NCI-H446 treated with DMSO at 0.1 percent for 48 hours (cell line): ENCODE measurements at regions not wholly inside any gene's neighbourhood (a gene's known extent, or its start where the extent isn't known, plus 50 kb on each side); places are given as distances from the start of the nearest gene placed in this dataset.

Source experiments
- DNase-seq: peaks from one replicate; lab custom pipeline; 2025; lab: John Stamatoyannopoulos, UW

DNA sequence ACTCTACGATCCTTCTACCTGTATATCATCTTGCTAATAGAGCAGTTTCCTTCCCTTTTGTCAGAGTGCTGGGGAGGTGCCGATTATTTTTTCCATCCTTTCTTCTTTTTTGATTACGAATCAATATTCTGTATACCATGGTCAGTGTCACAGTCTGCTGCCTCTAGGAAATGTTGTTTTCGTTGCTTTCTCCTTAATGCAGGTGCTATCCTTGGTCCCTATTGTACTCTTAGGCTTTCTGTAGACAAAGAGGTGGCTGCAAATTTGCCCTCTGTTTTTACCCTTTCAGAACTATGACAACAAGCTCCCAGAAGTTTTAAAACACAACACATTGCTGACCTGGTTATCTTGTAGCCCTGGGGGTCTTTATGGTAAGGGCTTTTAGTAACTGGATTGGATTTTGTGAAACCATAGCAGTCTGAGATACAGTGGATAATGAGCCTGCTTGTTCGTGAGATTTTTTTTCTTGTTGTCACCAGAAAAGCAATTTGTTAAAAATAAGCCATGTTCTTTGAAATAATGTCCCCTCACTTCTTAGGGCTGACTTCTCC, 430.3 kb upstream of the TPM1 start:
- no peak for DNase-seq

GRCh38 chr15:62612771-62613170, 429.8 kb upstream of the TPM1 start:
- no peak for DNase-seq

DNA sequence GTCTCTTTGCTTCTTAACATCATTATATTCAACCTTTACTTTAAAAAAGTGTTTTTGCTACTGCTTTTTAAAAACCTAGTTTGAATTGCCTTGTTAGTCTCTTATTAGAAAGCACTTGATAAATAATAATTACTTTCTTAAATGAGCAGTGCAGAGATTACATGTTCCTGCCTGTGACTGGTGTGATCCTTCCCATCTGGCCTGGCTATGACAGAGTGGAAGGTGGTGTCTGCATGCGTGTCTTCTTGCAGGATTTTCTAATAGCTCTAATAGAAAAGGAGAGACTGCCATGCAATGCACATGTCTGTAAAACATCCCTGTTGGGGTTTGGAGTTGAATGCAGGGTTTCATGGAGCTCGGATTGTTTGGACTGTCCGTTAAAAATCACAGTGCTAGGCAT, 425.8 kb upstream of the TPM1 start:
- DNase-seq, result no peak

DNA sequence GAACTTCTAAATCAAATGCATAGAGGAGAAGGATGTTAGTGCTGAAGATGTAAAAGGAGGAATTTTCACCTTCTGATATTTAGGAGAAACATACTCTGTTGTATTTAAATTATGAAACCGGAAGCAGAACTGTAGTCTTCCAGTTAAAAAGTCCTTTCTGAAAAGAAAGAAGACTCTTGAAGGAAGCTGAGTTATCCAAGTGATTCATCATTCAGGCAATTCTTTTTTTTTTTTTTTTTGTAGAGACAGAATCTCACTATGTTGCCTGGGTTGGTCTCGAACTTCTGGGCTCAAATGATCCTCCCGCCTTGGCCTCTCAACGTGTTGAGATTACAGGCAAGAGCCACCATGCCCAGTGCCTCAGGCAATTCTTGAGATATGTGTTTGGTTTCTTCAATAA, 424.8 kb upstream of the TPM1 start:
- no peak for DNase-seq

- no peak for DNase-seq
Measured at GRCh38 chr15:62618432-62618831, 424.1 kb upstream of the TPM1 start.

DNA sequence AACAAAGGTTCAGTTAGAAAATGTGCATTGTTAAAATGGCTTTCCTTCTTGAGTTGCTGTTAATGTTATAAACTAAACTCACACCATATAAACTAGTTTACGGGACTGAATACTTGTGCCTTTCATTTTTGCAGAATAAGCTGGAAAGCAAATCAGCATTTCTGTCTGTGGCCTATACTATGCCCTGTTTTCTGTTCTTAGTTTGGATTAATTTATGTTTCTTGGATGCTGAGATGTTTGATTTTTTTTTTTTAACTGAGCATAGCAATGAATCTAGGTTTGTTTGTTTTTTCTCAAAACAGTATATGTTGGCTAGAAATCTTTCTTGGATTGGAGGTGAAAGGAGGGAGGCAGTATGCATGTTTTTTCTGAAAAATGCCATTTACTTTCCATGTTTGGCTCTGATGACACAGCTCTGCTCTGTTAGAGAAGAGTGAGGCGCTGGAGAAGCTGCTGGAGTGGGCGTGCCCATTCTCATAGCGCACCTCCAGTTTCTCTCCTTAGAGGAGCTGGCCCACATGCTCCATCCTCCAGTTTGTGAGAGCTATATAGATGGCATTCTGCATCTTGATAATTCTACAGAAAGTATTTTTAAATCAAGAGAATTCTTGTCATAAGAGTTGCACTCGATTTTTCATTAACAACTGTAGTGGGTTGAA, 423.6 kb upstream of the TPM1 start:
- DNase-seq, result no peak

DNA sequence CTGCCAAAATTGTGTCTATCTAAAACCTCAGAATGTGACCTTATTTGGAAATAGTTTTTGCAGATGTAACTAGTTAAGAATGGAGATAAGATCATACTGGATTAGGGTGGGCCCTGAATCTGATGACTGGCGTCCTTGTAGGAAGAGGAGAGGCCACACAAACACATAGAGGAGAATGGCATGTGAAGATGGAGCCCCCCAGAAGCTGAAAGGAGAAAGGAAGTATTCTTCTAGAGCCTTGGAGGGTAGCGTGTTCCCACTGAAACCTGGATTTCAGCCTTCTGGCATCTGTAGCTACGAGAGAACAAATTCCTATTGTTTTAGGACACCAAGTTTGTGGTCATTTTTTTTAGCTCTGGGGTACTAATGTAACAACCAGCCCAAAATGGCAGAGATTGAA, 423.0 kb upstream of the TPM1 start:
- no peak for DNase-seq

GRCh38 chr15:62622775-62623174, 419.8 kb upstream of the TPM1 start:
- no peak for DNase-seq

GRCh38 chr15:62624547-62625378, 417.8 kb upstream of the TPM1 start:
- DNase-seq, result no peak

- no peak for DNase-seq
Measured at GRCh38 chr15:62625429-62626033, 417.0 kb upstream of the TPM1 start.

DNA sequence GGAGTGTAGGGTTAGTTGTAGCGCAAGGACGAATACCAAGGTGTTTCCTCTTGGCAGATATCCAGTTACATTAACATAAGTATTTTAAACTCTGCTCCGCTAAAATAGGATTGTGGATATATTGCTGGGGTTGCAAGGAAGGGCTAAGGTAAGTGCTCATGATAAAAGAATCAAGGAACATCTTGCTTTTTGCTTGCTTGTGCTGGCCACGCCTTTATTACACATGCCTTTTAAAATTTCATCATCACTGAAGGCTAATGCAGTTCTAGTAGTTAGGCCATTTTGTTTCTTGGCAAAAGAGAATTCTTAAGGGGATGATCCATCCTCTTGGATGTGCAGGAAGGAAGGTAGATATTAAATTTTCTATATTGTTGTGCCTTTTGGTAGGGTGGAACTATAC, 415.6 kb upstream of the TPM1 start:
- DNase-seq, result no peak

DNA sequence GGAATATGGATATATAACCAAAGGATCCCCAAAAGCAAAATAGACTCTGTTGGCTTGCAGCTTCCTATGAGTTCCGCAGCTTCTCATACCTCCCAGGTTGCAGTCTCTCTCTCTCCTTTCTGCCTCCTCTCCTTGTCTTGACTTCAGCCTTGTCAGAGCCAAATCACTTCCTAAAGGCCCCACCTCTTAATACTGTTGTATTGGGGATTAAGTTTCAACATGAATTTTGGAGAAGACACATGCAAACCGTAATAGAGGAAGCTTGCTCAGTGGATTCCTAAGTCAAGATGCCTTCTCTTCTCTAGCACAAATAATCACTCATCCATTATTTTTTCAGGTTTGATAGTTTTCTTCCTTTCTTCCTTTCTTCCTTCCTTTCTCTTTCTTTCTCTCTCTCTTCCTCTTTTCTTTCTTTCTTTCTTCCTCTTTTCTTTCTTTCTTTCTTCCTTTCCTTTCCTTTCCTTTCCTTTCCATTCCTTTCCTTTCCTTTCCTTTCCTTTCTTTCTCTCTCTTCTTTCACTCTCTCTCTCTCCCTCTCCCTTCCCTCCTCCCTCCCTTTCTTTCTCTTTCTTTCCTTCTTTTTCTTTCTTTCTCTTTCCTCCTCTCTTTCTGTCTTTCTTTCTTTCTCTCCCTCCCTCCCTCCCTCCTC, 411.3 kb upstream of the TPM1 start:
- DNase-seq, result no peak

DNA sequence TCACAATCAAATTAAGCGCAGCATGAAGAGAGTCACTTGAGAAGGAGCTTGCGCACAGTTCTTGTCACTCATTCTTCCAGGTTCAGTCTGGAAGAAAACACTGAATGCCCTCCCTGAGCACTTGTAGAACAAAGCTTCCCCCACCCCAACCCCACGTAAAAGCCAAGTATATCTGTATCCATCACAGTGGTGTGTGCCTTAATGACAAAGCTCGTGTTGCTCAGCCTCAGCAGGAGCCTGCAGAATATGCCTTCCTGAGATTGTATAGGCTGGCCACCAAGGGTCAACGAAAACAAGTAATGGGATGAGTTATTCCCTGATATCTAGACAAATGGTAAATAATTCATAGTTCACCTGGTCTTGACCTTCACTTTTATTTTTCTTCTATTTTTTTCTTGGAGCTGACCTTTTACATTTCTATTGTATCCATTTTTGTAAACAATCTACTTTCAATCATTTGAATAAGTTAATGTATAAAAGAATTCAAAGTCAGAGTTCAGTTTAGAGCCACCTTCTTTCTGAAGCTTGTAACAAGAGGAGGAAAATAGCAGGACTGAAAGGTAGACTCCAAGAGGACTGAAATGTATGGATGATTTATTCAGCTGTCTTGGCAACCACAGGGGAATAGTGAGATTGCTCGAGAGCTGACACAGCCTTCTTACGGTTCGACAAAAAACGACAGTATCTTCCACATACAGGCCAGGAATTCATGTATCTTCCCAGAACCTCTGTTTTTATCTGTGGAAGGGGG, 405.5 kb upstream of the TPM1 start:
- no peak for DNase-seq

DNA sequence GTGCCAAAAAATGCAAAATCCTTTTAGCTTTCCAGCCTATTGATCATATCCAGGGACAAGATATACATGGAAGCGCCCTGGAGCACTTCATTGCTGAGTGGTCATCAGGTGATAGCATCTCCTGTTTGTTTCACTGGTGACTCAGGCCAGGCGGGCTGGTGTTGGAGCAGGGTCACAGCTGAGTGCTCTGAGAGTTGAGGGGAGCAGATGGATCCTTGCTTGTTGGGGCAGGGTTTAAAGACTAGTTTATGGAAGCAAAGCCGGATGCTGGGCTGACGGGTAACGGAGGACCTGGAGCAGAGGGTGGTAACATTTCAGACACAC, 405.0 kb upstream of the TPM1 start:
- DNase-seq, result no peak

GRCh38 chr15:62637950-62638619, 404.5 kb upstream of the TPM1 start:
- no peak for DNase-seq

DNA sequence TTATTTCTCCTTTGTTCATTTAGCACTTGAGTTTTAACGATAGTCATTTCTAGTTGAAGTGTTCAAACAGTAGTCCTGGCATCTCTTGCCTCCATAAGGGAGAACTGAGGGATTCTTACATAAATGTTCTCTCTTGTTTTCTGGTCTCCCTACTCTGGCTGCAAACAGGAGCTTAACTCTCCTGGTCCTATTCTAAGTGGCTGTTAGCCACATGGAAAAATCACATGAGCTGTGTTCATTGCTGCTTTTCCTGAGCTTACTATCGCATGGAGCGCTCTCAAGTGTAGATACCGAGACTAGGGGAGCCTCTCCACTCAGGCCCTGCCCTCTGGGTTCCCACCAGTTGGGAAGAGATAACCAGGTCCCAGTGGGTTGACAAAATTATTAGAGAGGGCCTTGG, 403.1 kb upstream of the TPM1 start:
- DNase-seq, result no peak

GRCh38 chr15:62639906-62640605, 402.5 kb upstream of the TPM1 start:
- no peak for DNase-seq

GRCh38 chr15:62641825-62642224, 400.7 kb upstream of the TPM1 start:
- no peak for DNase-seq

DNA sequence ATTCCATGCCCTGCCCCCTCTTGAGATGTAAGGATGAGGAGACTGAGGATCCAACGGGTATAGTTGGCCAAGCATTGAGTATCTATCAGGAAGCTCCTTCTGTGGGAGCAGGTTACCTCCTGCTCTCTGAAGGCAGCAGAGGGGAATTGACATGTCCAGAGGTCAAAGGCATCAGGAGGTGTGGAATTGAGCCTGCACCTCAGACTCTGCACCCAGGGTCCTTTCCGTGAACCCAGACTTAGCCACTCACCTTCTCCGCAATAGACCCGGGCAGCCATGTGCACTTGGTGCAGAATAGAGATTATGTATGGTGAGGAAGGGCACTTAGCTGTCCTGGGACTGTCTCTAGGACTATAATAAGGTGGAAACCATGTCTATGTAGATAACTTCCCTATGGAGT, 399.0 kb upstream of the TPM1 start:
- no peak for DNase-seq

DNA sequence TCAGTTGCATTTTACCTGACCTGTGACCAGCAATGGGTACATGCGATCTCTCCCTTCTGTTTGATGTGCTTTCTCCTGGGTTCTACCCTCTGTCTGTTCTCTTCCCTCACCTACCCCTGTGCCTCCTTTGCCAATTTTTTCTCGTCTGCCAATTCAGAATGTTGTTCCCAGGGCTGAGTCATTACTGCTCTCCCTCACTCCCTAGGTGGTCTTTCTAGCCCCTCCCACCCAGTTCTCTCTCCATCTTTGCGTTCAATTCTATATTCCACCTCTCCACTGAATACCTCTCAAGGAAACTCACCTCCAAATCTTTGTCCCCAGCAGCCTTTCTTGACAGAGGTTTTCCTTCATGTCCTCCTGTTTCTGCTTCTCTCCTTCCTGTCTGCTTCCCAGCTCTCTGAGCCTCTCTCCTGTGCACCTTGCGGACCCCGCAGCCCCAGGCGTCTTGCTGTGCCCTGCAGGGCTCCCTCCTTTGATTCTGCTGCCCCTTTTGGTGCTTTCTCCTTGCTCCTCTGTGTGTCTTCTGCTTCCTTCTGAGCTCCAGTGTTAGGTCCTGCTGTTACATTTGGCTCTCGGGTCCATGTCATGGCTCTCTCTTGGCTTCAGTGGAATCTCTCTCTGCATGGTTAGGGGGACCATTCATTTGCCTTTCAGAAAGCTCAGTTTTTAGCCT, 398.2 kb upstream of the TPM1 start:
- DNase-seq, result no peak
